ENCODE measurements at regions not wholly inside any gene's neighbourhood (a gene's known extent, or its start where the extent isn't known, plus 50 kb on each side); places are given as distances from the start of the nearest gene placed in this dataset.

DNA sequence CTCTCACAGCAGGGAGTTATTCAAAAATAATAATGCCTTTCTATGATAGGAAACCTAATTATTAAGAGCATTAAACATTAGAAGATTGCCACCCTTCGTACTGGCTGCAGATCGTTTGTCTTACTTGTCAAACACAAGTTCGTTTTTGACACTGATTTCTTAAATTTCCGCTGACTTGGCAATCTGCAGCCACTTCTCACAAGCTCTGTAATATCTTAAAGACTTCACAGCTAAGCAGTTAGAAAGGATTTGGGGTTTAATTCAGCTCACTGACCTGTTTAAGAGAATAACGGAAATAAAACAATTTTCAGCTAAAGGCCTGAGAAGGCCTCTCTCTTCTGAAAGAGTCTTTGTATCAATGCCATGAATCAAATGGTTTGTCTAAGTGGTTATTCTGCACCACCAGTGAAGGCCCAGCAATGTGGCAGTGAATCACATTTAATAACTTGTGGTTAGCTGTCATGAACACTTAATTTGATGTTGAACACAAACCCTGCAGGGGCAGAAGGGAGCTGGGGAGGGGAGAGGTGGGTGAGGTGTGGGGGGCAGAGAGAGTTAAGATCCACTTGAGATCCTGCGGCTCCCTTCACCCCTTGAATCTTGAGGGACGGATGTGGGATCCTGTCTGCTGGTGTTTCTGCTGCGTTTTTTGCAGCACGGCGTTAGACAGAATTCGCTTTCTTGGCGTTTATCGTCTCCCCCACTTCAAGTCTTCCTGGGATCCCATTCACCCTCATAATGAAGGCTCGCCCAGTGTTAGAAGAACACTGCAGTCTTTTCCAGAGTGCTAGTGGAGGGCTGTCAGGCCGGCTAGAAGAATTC, 145.4 kb upstream of the SATB2 start:
- intact Hi-C loops (cut with DNase I; ENCODE audit: low total_unique reads), result no loop called here
- no peaks in the 10 kb centered on the region for H3K36me3 ChIP-seq
- no peak overlapping the region for H3K4me3 ChIP-seq
- DNase-seq, result no peak
- H3K27me3 ChIP-seq (replicated peaks in 1 of 7), result peaks cover 0 to 30% (median 8%) of the 10 kb centered on the region in 7 donors
- TF ChIP-seq POLR2AphosphoS5 (IDR thresholded peaks at IDR 0.05) (no peak), POLR2A (IDR thresholded peaks at IDR 0.05) (no peak)
- TF ChIP-seq, protein P1, sequence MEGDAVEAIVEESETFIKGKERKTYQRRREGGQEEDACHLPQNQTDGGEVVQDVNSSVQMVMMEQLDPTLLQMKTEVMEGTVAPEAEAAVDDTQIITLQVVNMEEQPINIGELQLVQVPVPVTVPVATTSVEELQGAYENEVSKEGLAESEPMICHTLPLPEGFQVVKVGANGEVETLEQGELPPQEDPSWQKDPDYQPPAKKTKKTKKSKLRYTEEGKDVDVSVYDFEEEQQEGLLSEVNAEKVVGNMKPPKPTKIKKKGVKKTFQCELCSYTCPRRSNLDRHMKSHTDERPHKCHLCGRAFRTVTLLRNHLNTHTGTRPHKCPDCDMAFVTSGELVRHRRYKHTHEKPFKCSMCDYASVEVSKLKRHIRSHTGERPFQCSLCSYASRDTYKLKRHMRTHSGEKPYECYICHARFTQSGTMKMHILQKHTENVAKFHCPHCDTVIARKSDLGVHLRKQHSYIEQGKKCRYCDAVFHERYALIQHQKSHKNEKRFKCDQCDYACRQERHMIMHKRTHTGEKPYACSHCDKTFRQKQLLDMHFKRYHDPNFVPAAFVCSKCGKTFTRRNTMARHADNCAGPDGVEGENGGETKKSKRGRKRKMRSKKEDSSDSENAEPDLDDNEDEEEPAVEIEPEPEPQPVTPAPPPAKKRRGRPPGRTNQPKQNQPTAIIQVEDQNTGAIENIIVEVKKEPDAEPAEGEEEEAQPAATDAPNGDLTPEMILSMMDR (IDR thresholded peaks at IDR 0.05 in 8 of 11, conservative IDR thresholded peaks at IDR 0.05 in 3 of 11), result no peak
- WGBS, 5 donors, result 58 to 79% (median 75%) methylated on average over 15 of the region's 15 CpGs
- H3K4me1 ChIP-seq, result peaks cover 0 to 8% (median 0%) of the 10 kb centered on the region in 6 donors
- no peaks in the 10 kb centered on the region for H3K9me3 ChIP-seq
- H3K27ac ChIP-seq, result no peak overlapping the region

DNA sequence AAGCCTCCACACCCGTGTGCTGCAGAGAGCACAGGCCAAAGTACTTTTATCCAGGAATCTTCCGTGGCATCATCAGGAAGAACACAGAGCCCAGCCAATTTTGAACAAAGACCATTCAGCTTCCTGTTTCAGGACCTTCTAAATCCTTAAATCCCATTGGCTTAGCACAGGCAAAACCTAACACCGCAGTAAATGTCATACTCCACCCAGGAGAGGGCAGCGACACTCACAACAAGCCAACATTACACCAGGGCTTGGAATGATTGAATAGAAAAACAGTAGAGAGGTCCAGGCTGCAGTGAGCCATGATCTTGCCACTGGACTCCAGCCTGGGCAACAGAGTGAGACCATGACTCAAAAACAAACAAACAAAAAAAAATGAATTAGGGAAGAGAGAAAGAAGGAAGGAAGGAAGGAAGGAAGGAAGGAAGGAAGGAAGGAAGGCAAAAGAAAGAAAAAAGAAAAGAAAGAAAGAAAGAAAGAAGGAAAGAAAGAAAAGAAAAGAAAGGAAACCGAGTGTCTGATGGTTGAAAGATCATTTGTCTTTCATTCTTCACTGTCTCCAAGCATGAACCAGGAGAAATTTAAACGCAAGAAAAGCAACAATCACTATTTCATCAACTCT, 144.6 kb upstream of the SATB2 start:
- H3K4me1 ChIP-seq, result peaks cover 0 to 8% (median 0%) of the 10 kb centered on the region in 6 donors
- H3K4me3 ChIP-seq, result no peak overlapping the region
- H3K9me3 ChIP-seq, result no peaks in the 10 kb centered on the region
- TF ChIP-seq POLR2AphosphoS5 (IDR thresholded peaks at IDR 0.05) (no peak), POLR2A (IDR thresholded peaks at IDR 0.05) (no peak)
- TF ChIP-seq, protein P1 (IDR thresholded peaks at IDR 0.05 in 8 of 11, conservative IDR thresholded peaks at IDR 0.05 in 3 of 11), result no peak
- DNase-seq, result no peak
- 67 to 79% (median 75%) methylated on average over 6 of the region's 6 CpGs for WGBS, 5 donors
- no peak overlapping the region for H3K27ac ChIP-seq
- intact Hi-C loops (cut with DNase I; ENCODE audit: low total_unique reads), result no loop called here
- peaks cover 0 to 30% (median 8%) of the 10 kb centered on the region in 7 donors for H3K27me3 ChIP-seq (replicated peaks in 1 of 7)
- H3K36me3 ChIP-seq, result no peaks in the 10 kb centered on the region

DNA sequence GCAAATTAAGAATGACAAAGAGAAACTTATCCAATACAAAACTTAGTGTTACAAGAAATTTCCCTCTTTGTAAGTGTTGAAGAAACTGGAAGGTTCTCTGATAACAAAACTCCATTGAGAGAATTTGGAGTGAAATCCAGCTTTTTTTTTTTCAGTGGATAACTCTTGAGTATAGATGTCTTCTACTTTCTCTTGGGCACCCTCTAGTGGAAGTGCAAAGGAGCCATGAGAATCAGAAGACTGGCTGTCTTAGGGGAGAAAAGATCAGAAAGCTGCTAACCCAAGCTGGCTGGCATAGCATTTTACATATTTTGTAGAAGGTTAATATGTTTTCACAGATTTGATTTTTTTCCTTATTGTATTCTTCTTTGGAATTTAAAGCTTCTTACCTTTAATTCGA, 138.8 kb upstream of the SATB2 start:
- Histone ChIP-seq H3K27ac (no peak overlapping the region), H3K9me3 (no peaks in the 10 kb centered on the region), H3K36me3 (no peaks in the 10 kb centered on the region), H3K4me1 (no peaks in the 10 kb centered on the region), H3K4me3 (no peak overlapping the region), H3K27me3 (replicated peaks in 1 of 7) (peaks cover 0 to 8% (median 0%) of the 10 kb centered on the region in 7 donors)
- DNase-seq, result no peak
- 74 to 84% (median 81%) methylated on average over 1 of the region's 1 CpG for WGBS, 5 donors
- intact Hi-C loops (cut with DNase I; ENCODE audit: low total_unique reads), result no loop called here
- no peak for TF ChIP-seq POLR2AphosphoS5 (IDR thresholded peaks at IDR 0.05)
- TF ChIP-seq, protein P1 (IDR thresholded peaks at IDR 0.05 in 8 of 11, conservative IDR thresholded peaks at IDR 0.05 in 3 of 11), result peak in 3 of 11 experiments; percentile 21 to 31 (median 28)

DNA sequence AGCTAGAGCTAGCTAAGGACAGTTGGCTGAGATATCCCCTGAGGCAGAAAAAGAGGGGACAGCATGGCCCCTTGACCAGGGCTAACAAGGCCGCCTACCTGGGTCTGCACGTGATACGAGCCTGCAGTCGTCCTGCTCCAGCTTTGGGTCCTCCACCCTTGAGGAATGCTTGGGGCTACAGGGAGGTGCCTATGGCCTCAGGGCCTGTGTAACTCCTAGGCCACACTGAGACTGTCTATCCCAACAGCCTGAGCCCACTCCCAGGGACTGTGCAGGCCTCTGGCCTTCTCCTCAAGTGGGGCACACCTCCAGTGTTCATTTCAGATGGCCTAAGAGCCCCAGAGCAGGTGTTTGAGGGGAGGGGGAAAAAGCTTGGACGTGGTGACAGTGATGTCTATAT, 136.7 kb upstream of the SATB2 start:
- Histone ChIP-seq H3K4me1 (no peaks in the 10 kb centered on the region), H3K27ac (no peak overlapping the region), H3K36me3 (no peaks in the 10 kb centered on the region), H3K9me3 (no peaks in the 10 kb centered on the region), H3K27me3 (replicated peaks in 1 of 7) (peaks cover 0 to 8% (median 0%) of the 10 kb centered on the region in 7 donors), H3K4me3 (no peak overlapping the region)
- TF ChIP-seq, protein P1 (IDR thresholded peaks at IDR 0.05 in 8 of 11, conservative IDR thresholded peaks at IDR 0.05 in 3 of 11), result no peak
- no peak for TF ChIP-seq POLR2A (IDR thresholded peaks at IDR 0.05)
- TF ChIP-seq POLR2AphosphoS5 (IDR thresholded peaks at IDR 0.05), result no peak
- intact Hi-C loops (cut with DNase I; ENCODE audit: low total_unique reads), result no loop called here
- 67 to 88% (median 83%) methylated on average over 4 to 5 of the region's 5 CpGs for WGBS, 5 donors
- DNase-seq, result no peak

Data from spleen (tissue), 11 donors.